ENCODE measurements at regions not wholly inside any gene's neighbourhood (a gene's known extent, or its start where the extent isn't known, plus 50 kb on each side); places are given as distances from the start of the nearest gene placed in this dataset.
A peak's percentile ranks its signal among the peaks of the same experiment; 100 is the strongest.

GRCh38 chr3:18771931-18772330 lies 346.8 kb upstream of the SATB1 start:
- DNase-seq: no peak

- DNase-seq: no peak
These were observed 345.7 kb upstream of the SATB1 start for GRCh38 chr3:18770800-18771199.

GRCh38 chr3:18767756-18768303 lies 342.7 kb upstream of the SATB1 start:
- DNase-seq: no peak

- no peak for DNase-seq
These were observed 341.8 kb upstream of the SATB1 start for GRCh38 chr3:18766974-18767373.

GRCh38 chr3:18765662-18766061 lies 340.5 kb upstream of the SATB1 start:
- DNase-seq: no peak

- no peak for DNase-seq
These were observed 340.0 kb upstream of the SATB1 start for GRCh38 chr3:18765161-18765560.

- DNase-seq: no peak
These were observed 336.4 kb upstream of the SATB1 start for GRCh38 chr3:18761530-18761929.

- DNase-seq: peak in 2 of 5 experiments; percentile 65 to 91
These were observed 333.0 kb upstream of the SATB1 start for GRCh38 chr3:18758047-18758704.

GRCh38 chr3:18757476-18757875 lies 332.3 kb upstream of the SATB1 start:
- no peak for DNase-seq

- DNase-seq: peak in 1 of 5 experiments; percentile 38
These were observed 327.3 kb upstream of the SATB1 start for GRCh38 chr3:18752273-18752934.

- DNase-seq: no peak
These were observed 326.4 kb upstream of the SATB1 start for GRCh38 chr3:18751514-18751913.

GRCh38 chr3:18747383-18747782 lies 322.2 kb upstream of the SATB1 start:
- no peak for DNase-seq

- DNase-seq: no peak
These were observed 320.3 kb upstream of the SATB1 start for GRCh38 chr3:18745472-18745871.

GRCh38 chr3:18744472-18744871 lies 319.3 kb upstream of the SATB1 start:
- no peak for DNase-seq

GRCh38 chr3:18743761-18744160 lies 318.6 kb upstream of the SATB1 start:
- peak in 1 of 5 experiments; percentile 70 for DNase-seq

- DNase-seq: peak in 4 of 5 experiments; percentile 36 to 96 (median 62)
These were observed 315.8 kb upstream of the SATB1 start for GRCh38 chr3:18740631-18741583.

GRCh38 chr3:18739099-18739433 lies 313.9 kb upstream of the SATB1 start:
- DNase-seq: peak in 1 of 5 experiments; percentile 80

GRCh38 chr3:18738393-18739098 lies 313.4 kb upstream of the SATB1 start:
- DNase-seq: peak in 1 of 5 experiments; percentile 27

- DNase-seq: no peak
These were observed 309.9 kb upstream of the SATB1 start for GRCh38 chr3:18735005-18735404.

GRCh38 chr3:18734309-18734708 lies 309.2 kb upstream of the SATB1 start:
- DNase-seq: no peak

- no peak for DNase-seq
These were observed 307.3 kb upstream of the SATB1 start for GRCh38 chr3:18732474-18732873.

- no peak for DNase-seq
These were observed 305.4 kb upstream of the SATB1 start for GRCh38 chr3:18730491-18730890.
